OCI-LY1 (cell line): ENCODE measurements at regions not wholly inside any gene's neighbourhood (a gene's known extent, or its start where the extent isn't known, plus 50 kb on each side); places are given as distances from the start of the nearest gene placed in this dataset.

ENCODE experiments used
- EZH2 ChIP-seq: fragments of 200-600 bp; sonication (generic), shearing (Covaris generic); IDR thresholded peaks from 2 replicates; pipeline ENCODE4 v1.8.0; 2017; ENCODE audit warnings: borderline replicate concordance, mixed run types, mild to moderate bottlenecking, antibody characterized with exemption, low read length, moderate library complexity, mixed read lengths
- TF ChIP-seq, protein P1 (sequence below): fragments of 200-600 bp; sonication (generic), shearing (Covaris generic); IDR thresholded peaks from 2 replicates; pipeline ENCODE4 v1.5.1; 2017; ENCODE audit warnings: mild to moderate bottlenecking, antibody characterized with exemption, low read length, moderate library complexity, mixed read lengths

DNA sequence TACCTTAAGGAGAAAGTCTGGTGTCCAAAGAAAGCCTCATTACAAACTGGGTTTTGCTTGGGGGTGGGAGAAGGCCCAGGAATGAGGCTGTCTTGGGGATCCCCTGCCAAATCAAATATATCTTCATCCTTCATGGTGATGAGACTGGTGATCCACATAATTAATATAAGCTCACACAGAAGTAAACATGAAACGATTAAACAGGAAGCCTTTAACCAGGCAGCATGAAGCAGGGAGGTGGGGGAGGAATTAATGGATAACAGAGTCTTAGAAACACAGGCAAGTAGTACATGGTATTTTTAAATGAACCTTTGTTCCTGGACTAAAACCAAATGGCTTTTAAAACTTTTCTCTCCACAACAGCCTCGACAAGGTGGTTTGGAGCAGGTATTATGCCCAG lies 437.5 kb downstream of the TFAP2A start:
- TF ChIP-seq, protein P1, sequence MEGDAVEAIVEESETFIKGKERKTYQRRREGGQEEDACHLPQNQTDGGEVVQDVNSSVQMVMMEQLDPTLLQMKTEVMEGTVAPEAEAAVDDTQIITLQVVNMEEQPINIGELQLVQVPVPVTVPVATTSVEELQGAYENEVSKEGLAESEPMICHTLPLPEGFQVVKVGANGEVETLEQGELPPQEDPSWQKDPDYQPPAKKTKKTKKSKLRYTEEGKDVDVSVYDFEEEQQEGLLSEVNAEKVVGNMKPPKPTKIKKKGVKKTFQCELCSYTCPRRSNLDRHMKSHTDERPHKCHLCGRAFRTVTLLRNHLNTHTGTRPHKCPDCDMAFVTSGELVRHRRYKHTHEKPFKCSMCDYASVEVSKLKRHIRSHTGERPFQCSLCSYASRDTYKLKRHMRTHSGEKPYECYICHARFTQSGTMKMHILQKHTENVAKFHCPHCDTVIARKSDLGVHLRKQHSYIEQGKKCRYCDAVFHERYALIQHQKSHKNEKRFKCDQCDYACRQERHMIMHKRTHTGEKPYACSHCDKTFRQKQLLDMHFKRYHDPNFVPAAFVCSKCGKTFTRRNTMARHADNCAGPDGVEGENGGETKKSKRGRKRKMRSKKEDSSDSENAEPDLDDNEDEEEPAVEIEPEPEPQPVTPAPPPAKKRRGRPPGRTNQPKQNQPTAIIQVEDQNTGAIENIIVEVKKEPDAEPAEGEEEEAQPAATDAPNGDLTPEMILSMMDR = no peak
- no peak for TF ChIP-seq EZH2
